IPS-11a (cell line): ENCODE measurements at regions not wholly inside any gene's neighbourhood (a gene's known extent, or its start where the extent isn't known, plus 50 kb on each side); places are given as distances from the start of the nearest gene placed in this dataset.

Experiments
- H3K4me3 ChIP-seq: one replicate; pipeline ENCODE4 v1.5.1; 2013; ENCODE audit warnings: low read depth, low read length, control low read depth

DNA sequence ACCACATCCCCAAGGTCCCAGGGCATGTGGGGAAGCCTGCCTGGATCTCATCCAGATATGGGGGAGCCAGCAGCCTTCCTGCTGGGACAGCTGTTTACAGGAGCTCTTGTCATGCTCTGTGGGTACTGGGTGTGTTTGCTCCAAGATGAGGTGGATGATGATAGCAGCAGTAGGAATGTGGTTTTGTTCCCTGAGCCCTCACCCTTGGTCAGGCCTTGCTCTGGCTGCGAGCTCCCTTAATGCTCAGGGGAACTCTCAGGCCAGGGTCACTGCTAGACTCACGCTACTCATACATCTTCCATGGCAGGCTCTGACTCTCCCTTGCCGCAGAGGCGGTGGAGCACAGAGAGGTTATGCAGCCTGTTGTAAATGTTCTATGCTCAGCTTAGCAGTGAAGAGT, 990.3 kb downstream of the AACS start:
- H3K4me3 ChIP-seq = no peak overlapping the region

DNA sequence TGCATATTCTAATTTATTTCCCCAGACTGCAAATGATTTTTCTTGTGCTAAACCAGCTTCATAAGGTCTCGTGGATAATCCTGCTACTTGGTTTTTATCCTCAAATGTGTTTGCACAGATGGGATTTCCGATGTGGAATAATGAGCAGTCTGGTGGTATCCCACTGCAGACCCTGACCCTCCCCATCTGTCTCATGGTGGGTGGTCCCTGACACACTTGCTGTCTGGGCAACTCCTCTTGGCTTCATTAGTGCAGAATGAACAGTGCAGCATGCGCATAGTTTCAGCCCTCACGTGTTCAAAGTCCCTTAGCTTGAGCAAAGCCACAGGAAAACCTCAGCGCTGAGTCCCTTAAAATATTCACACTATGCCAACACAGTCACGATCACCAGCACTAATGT, 996.5 kb downstream of the AACS start:
- no peak overlapping the region for H3K4me3 ChIP-seq

DNA sequence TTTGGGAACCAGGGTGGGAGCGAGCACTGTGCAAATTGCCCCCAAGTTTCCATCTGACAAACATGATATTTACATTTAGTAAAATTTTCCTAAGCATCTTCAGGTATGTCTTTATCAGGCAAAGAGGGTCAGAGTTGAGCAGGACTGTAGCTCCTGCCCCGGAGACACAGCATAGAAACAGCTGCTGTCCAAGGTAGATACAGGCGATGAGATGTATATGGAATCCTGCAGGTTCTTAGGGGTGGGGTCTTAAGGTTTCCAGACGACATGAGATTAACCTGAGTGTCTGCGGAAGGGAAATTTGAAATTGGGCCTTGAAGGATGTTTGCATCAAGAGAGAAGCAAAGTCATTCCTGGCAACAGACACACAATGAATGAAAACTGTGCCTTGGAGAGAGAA, 998.8 kb downstream of the AACS start:
- no peak overlapping the region for H3K4me3 ChIP-seq

- H3K4me3 ChIP-seq = no peak overlapping the region
Measured at GRCh38 chr12:126067626-126068329, 1002.5 kb downstream of the AACS start.

- no peak overlapping the region for H3K4me3 ChIP-seq
Measured at GRCh38 chr12:126069549-126070165, 1004.4 kb downstream of the AACS start.

- no peak overlapping the region for H3K4me3 ChIP-seq
Measured at GRCh38 chr12:126076515-126076914, 1011.3 kb downstream of the AACS start.

- no peak overlapping the region for H3K4me3 ChIP-seq
Measured at GRCh38 chr12:126083926-126084325, 1018.7 kb downstream of the AACS start.

- H3K4me3 ChIP-seq = no peak overlapping the region
Measured at GRCh38 chr12:126084480-126084879, 1019.2 kb downstream of the AACS start.

- no peak overlapping the region for H3K4me3 ChIP-seq
Measured at GRCh38 chr12:126086242-126086641, 1021.0 kb downstream of the AACS start.

DNA sequence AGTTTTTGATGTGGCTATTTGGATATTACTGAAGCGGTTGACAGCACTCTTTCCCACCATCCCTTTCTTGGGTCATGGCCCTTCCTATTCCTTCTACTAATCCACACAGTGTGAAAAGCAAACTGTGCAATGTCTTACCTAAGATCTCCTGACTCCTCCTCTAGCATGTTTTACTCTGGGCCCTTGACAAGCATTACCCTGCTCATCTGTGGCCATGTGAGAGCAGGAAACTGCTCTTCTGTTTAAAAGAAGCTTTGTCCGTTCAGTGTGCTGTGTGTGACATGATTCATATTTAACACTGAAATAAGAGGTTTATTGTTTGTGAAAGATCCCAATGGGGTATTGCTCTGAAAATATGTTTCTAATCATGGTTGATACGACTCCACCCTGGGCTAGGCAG, 1022.5 kb downstream of the AACS start:
- H3K4me3 ChIP-seq = no peak overlapping the region

GRCh38 chr12:126093908-126094307, 1028.7 kb downstream of the AACS start:
- no peak overlapping the region for H3K4me3 ChIP-seq

DNA sequence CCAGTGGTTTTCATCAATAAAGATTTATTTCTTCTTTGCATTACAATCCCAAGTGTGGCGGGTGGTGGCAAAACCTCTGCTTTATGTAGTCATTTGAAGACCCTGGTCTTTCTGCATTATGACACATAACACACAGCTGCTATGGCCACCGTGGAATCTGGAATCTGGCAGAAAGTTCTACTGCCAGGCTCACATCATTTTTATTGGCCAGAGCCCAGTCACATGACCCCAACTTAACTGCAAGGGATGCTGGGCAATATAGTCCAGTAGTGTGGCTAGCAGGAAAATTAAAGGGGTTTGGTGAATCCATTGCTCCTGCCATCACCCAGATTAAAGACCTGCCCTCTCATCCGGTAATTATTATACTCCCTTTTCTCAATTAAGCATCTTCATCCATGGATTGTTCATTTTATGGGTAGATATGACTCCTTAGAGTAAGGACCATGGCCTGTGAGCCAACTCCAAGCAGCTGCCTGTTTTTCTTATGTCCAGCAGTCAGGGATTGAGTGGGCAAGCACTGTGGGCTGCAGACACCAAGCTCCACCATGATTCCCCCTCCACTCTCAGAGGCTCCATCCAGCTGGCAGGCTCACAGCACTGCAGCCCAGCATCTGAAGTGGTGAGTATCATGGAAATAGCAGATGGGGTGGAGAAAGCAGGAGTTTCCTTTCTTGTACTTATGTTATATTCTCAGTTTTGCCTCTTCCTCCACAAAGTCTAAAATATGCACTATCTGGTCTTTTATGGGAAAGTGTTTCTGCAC, 1030.7 kb downstream of the AACS start:
- H3K4me3 ChIP-seq = no peak overlapping the region

DNA sequence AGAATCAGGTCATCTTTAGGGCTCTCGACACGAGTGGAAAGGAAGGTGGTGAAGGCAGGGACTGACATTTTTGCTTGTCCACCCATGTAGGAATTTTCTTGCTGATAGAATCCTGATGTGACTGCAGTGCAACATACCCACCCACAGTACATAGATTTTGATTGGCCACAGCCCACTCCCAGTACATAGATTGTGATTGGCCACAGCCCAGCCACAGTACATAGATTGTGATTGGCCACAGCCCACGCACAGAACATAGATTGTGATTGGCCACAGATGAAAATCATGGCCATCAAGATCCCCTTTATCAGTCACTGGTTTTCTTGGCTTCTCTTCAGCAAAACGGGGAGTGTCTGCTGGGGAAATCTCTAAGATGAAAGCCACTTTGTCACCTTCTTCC, 1041.5 kb downstream of the AACS start:
- H3K4me3 ChIP-seq = no peak overlapping the region

- H3K4me3 ChIP-seq = no peak overlapping the region
Measured at GRCh38 chr12:126107659-126108058, 1042.4 kb downstream of the AACS start.

GRCh38 chr12:126108247-126108646, 1043.0 kb downstream of the AACS start:
- H3K4me3 ChIP-seq = no peak overlapping the region

- H3K4me3 ChIP-seq = no peak overlapping the region
Measured at GRCh38 chr12:126112141-126112540, 1046.9 kb downstream of the AACS start.

GRCh38 chr12:126112849-126113248, 1047.6 kb downstream of the AACS start:
- H3K4me3 ChIP-seq = no peak overlapping the region

GRCh38 chr12:126114441-126114840, 1049.2 kb downstream of the AACS start:
- H3K4me3 ChIP-seq = no peak overlapping the region

- H3K4me3 ChIP-seq = no peak overlapping the region
Measured at GRCh38 chr12:126117502-126117901, 1052.3 kb downstream of the AACS start.

GRCh38 chr12:126139355-126139754, 1074.1 kb downstream of the AACS start:
- no peak overlapping the region for H3K4me3 ChIP-seq

GRCh38 chr12:126144603-126145002, 1079.4 kb downstream of the AACS start:
- no peak overlapping the region for H3K4me3 ChIP-seq

GRCh38 chr12:126147321-126147720, 1082.1 kb downstream of the AACS start:
- no peak overlapping the region for H3K4me3 ChIP-seq
